SU-DHL-6 (cell line): ENCODE measurements at regions not wholly inside any gene's neighbourhood (a gene's known extent, or its start where the extent isn't known, plus 50 kb on each side); places are given as distances from the start of the nearest gene placed in this dataset.

Source experiments
- EZH2phosphoT487 ChIP-seq: fragments of 200-600 bp; sonication (generic), shearing (Covaris generic); conservative IDR thresholded peaks from 2 replicates; pipeline ENCODE4 v1.6.1; 2018; ENCODE audit warnings: mild to moderate bottlenecking, antibody characterized with exemption, low read length, moderate library complexity, mixed read lengths
- TF ChIP-seq, protein P1 (sequence below): fragments of 200-600 bp; sonication (generic); IDR thresholded peaks from one replicate; pipeline ENCODE4 v1.5.1; 2017; ENCODE audit warnings: antibody characterized with exemption, mild to moderate bottlenecking, low read length, moderate library complexity; ENCODE audit not compliant: insufficient read depth, poor library complexity, severe bottlenecking

GRCh38 chr7:142348921-142349405, 91.1 kb upstream of the PRSS58 start:
- TF ChIP-seq, protein P1, sequence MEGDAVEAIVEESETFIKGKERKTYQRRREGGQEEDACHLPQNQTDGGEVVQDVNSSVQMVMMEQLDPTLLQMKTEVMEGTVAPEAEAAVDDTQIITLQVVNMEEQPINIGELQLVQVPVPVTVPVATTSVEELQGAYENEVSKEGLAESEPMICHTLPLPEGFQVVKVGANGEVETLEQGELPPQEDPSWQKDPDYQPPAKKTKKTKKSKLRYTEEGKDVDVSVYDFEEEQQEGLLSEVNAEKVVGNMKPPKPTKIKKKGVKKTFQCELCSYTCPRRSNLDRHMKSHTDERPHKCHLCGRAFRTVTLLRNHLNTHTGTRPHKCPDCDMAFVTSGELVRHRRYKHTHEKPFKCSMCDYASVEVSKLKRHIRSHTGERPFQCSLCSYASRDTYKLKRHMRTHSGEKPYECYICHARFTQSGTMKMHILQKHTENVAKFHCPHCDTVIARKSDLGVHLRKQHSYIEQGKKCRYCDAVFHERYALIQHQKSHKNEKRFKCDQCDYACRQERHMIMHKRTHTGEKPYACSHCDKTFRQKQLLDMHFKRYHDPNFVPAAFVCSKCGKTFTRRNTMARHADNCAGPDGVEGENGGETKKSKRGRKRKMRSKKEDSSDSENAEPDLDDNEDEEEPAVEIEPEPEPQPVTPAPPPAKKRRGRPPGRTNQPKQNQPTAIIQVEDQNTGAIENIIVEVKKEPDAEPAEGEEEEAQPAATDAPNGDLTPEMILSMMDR, result no peak
- TF ChIP-seq EZH2phosphoT487, result no peak
